ENCODE measurements at regions not wholly inside any gene's neighbourhood (a gene's known extent, or its start where the extent isn't known, plus 50 kb on each side); places are given as distances from the start of the nearest gene placed in this dataset.
A peak's percentile ranks its signal among the peaks of the same experiment; 100 is the strongest.

DNA sequence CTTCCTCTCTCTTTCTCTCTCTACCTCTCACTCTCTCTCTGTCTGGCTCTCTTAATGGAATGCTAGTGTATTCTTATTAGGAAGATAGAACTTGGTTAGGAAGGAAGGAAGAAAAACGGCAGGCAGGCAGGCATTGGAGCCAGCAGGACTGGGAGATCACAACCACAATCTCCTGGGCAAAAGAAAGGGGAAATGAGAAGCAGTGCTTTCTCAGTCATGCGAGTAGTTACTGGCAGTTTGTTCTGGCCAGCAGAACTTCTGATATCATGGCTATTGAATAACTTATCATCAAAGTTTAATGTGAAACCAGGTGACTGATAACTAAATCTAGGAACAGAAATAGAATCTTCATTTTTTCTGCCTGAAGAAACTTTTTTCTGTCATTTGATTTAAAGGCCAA, 60.9 kb upstream of the PAGE1 start:
- no peak overlapping the region for H3K4me3 ChIP-seq
- H3K4me1 ChIP-seq: no peaks in the 10 kb centered on the region
- TF ChIP-seq, protein P1, sequence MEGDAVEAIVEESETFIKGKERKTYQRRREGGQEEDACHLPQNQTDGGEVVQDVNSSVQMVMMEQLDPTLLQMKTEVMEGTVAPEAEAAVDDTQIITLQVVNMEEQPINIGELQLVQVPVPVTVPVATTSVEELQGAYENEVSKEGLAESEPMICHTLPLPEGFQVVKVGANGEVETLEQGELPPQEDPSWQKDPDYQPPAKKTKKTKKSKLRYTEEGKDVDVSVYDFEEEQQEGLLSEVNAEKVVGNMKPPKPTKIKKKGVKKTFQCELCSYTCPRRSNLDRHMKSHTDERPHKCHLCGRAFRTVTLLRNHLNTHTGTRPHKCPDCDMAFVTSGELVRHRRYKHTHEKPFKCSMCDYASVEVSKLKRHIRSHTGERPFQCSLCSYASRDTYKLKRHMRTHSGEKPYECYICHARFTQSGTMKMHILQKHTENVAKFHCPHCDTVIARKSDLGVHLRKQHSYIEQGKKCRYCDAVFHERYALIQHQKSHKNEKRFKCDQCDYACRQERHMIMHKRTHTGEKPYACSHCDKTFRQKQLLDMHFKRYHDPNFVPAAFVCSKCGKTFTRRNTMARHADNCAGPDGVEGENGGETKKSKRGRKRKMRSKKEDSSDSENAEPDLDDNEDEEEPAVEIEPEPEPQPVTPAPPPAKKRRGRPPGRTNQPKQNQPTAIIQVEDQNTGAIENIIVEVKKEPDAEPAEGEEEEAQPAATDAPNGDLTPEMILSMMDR (IDR thresholded peaks at IDR 0.05): no peak
- no peak for TF ChIP-seq POLR2AphosphoS5 (IDR thresholded peaks at IDR 0.05)
- no peak for TF ChIP-seq EP300 (IDR thresholded peaks at IDR 0.05)
- TF ChIP-seq POLR2A (IDR thresholded peaks at IDR 0.05): no peak
- DNase-seq (ENCODE audit: low spot score in 2 of 2): no peak
- 25% methylated on average over 2 of the region's 2 CpGs for WGBS
- no peaks in the 10 kb centered on the region for H3K27me3 ChIP-seq
- H3K27ac ChIP-seq: no peak overlapping the region
- no peaks in the 10 kb centered on the region for H3K9me3 ChIP-seq
- H3K36me3 ChIP-seq: no peaks in the 10 kb centered on the region

DNA sequence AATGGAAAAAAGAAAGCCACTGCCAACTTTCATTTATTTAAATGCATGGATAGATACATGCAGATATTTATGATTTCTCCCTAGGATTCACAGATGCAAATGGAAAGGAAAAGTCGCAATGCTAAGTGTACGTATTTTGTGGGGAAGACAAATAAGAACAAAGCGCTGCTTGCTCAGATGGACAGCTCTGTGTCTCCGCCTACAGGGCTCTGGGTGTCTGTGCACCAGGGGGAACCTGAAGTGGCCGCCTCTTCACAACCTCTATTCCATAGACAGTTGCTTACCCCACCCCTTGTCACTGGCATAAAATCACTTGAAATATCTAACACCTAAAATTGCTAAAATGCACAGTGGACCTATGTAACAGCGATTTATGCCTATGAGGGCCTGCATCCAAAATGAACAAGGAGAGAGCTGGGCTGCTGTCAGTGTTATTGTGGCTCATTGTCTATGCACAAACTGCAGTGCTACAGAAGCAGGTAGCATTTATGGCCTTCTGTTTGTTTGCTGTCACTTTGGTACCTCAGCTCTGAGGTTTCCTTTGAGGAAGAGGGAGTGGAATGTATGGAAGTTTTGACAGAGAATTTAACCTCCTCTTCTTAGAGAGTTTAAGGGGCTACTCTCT, 58.6 kb upstream of the PAGE1 start:
- WGBS: 10% methylated on average over 6 of the region's 6 CpGs
- Histone ChIP-seq H3K36me3 (no peaks in the 10 kb centered on the region), H3K9me3 (no peaks in the 10 kb centered on the region), H3K27me3 (no peaks in the 10 kb centered on the region), H3K27ac (no peak overlapping the region), H3K4me3 (no peak overlapping the region), H3K4me1 (no peaks in the 10 kb centered on the region)
- no peak for DNase-seq (ENCODE audit: low spot score in 2 of 2)
- TF ChIP-seq, protein P1 (IDR thresholded peaks at IDR 0.05): peak in 1 of 2 donors; percentile 72
- TF ChIP-seq EP300 (IDR thresholded peaks at IDR 0.05): no peak

DNA sequence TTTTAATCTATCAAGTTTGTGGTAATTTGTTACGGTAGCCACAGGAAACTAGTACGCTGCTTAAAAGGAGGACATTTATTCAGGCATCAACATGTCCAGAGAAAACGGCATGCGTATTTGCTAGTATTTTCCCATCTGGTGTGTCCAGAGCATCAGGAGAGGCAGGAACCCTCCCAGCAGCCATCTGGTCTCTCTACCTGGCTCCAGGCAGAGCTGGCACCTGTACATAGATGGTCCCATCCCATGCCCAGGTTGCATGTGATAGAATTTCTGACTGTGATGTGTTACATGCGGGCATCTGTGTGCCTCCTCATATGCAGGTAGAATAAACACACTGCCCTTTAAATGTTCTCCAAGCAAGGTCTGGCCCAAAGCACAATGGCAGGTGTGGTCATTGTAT, 57.9 kb upstream of the PAGE1 start:
- Histone ChIP-seq H3K4me1 (no peaks in the 10 kb centered on the region), H3K4me3 (no peak overlapping the region), H3K27me3 (no peaks in the 10 kb centered on the region), H3K36me3 (no peaks in the 10 kb centered on the region), H3K27ac (no peak overlapping the region), H3K9me3 (no peaks in the 10 kb centered on the region)
- 83% methylated on average over 5 of the region's 5 CpGs for WGBS
- TF ChIP-seq, protein P1 (IDR thresholded peaks at IDR 0.05): no peak
- no peak for TF ChIP-seq EP300 (IDR thresholded peaks at IDR 0.05)
- TF ChIP-seq POLR2AphosphoS5 (IDR thresholded peaks at IDR 0.05): no peak
- TF ChIP-seq POLR2A (IDR thresholded peaks at IDR 0.05): no peak
- DNase-seq (ENCODE audit: low spot score in 2 of 2): no peak

DNA sequence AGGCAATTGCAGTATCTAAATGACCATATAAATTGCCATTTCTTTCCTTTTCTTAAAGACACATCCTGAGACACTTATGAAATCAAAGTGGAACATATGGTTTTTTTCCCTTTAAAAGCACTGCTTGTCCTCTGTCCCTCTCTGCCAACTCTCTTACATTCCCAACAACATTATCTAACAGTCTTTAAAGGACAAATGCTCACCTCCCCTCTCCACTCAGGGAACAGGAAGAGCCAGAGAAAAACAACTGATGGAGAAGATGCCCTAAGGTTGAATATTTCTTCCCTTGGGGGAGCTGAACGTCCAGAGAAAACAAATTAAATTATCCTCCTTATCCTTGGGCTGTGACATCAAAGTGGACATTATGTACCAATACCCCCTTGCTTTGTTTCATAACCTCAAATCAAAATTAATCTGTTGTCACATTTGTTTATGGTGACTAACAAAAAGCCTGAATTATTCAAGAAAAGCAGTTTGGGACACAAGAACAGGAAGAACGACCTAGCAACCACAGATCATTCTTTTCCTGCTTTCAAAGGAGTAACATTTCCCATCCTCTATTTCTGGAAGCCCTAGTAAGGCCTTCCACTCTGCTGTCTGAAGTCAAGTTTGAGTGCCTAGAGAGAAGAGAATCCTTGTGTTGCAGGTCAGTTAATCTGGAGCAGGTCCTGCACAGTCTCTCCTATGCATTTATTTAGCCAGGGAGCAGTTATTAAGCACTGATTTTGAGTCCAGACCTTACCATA, 52.6 kb upstream of the PAGE1 start:
- WGBS: 13% methylated on average over 2 of the region's 2 CpGs
- no peak overlapping the region for H3K4me3 ChIP-seq
- H3K27ac ChIP-seq: no peak overlapping the region
- no peaks in the 10 kb centered on the region for H3K4me1 ChIP-seq
- no peaks in the 10 kb centered on the region for H3K9me3 ChIP-seq
- TF ChIP-seq POLR2AphosphoS5 (IDR thresholded peaks at IDR 0.05) (no peak), EP300 (IDR thresholded peaks at IDR 0.05) (no peak)
- TF ChIP-seq, protein P1 (IDR thresholded peaks at IDR 0.05): no peak
- H3K36me3 ChIP-seq: no peaks in the 10 kb centered on the region
- H3K27me3 ChIP-seq: no peaks in the 10 kb centered on the region
- no peak for DNase-seq (ENCODE audit: low spot score in 2 of 2)

DNA sequence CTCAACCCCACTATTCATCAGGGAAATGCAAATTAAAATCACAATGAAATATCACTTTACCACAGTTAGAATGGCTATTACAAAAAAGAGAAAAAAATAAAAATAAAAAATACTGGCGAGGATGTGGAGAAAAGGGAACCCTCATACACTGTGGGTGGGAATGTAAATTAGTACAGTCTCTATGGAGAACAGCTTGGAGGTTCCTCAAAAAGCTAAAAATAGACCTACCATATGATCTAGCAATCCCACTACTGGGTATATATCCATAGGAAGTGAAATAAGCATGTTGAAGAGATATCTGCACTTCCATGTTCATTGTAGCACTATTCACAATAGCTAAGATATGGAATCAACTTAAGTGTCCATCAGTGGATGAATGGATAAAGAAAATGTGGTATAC, 50.5 kb upstream of the PAGE1 start:
- H3K27me3 ChIP-seq: no peaks in the 10 kb centered on the region
- H3K4me1 ChIP-seq: no peaks in the 10 kb centered on the region
- no peaks in the 10 kb centered on the region for H3K9me3 ChIP-seq
- no peak overlapping the region for H3K27ac ChIP-seq
- TF ChIP-seq, protein P1 (IDR thresholded peaks at IDR 0.05): no peak
- no peak for TF ChIP-seq EP300 (IDR thresholded peaks at IDR 0.05)
- no peak for TF ChIP-seq POLR2AphosphoS5 (IDR thresholded peaks at IDR 0.05)
- no peak for TF ChIP-seq POLR2A (IDR thresholded peaks at IDR 0.05)
- DNase-seq (ENCODE audit: low spot score in 2 of 2): no peak
- 69% methylated on average over 1 of the region's 1 CpG for WGBS
- no peaks in the 10 kb centered on the region for H3K36me3 ChIP-seq
- H3K4me3 ChIP-seq: no peak overlapping the region
